HG02981 (cell line): ENCODE measurements at regions not wholly inside any gene's neighbourhood (a gene's known extent, or its start where the extent isn't known, plus 50 kb on each side); places are given as distances from the start of the nearest gene placed in this dataset.
"Not testable (repeated sequence)": the region's sequence is repeated elsewhere in the genome, so short reads cannot be mapped to it uniquely, and the experiment has no call there.

Experiments used
- ATAC-seq: cut with Tn5 transposase; IDR thresholded peaks from one replicate; pipeline ENCODE4 v1.9.1; 2021; ENCODE audit warnings: mild to moderate bottlenecking, moderate library complexity; ENCODE audit not compliant: unreplicated experiment

DNA sequence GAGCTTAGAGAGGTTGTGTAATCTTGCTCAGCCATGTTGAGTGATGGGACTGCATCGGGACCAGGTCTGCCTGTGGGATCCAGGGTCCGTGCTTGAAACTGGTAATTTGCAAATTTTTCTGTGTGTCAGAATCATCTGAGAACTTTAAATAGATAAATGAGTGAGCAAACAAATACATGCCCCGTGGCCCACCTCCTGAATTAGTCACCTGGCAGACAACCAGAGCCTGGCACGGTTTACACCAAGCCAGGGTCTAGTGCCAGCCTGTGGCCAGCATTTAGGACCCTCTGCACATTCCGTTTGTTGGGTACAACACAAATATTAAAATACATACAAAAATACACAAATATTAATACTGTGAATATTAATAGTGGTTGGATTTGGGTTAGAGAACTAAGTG lies 90.6 kb upstream of the STOX2 start:
- no peak for ATAC-seq

DNA sequence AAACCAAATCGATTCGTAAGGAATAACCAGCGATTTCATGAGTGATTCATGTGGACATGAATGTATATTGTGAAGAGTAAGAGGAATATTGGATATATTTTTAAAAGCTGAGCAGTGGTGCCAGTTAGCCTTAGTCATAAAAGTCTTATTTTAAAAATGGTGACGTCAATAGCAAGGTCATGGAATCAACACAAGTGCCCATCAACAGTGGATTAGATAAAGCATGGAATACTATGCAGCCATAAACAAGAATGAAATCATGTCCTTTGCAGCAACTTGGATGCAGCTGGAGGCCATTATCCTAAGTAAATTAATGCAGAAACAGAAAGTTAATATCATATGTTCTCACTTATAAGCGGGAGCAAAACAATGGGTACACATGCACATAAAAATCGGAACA lies 89.0 kb upstream of the STOX2 start:
- ATAC-seq: no peak

DNA sequence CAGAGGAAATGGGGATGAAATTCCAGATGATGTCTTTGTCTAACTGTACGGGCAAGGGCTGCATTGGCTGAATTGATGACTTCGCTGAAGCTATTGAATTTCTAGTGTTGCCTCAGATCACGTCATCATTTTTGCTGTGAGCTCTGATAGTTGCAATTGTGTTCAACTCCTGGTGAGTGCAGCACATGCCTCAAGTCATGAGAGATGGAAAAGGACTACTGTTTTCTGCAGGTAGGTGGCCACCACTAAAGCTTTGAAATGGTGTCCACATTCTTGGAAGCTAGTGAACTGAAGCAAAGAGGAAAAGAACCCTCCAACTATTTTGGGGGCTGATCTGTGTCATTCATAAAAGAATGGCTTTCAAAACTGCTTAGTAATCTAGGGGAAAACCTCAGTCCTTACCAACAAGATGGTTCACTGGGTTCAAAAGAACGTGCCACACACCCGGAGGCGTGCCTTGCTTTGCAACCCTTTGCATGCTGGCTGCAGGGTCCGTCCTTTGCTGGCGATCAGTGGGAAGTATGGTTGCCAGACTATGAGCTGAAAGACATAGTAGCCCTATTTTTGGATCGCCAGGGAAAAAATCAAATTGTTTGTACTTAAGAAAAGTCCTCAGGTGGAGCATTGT lies 88.1 kb upstream of the STOX2 start:
- no peak for ATAC-seq

DNA sequence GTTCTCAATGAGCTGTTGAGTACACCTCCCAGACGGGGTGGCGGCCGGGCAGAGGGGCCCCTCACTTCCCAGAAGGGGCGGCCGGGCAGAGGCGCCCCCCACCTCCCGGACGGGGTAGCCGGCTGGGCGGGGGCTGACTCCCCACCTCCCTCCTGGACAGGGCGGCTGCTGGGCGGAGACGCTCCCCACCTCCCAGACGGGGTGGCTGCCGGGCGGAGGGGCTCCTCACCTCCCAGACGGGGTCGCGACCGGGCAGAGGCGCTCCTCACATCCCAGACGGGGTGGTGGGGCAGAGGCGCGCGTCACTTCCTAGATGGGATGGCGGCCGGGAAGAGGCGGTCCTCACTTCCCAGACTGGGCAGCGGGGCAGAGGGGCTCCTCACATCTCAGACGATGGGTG lies 86.5 kb upstream of the STOX2 start:
- ATAC-seq: not testable (repeated sequence)

DNA sequence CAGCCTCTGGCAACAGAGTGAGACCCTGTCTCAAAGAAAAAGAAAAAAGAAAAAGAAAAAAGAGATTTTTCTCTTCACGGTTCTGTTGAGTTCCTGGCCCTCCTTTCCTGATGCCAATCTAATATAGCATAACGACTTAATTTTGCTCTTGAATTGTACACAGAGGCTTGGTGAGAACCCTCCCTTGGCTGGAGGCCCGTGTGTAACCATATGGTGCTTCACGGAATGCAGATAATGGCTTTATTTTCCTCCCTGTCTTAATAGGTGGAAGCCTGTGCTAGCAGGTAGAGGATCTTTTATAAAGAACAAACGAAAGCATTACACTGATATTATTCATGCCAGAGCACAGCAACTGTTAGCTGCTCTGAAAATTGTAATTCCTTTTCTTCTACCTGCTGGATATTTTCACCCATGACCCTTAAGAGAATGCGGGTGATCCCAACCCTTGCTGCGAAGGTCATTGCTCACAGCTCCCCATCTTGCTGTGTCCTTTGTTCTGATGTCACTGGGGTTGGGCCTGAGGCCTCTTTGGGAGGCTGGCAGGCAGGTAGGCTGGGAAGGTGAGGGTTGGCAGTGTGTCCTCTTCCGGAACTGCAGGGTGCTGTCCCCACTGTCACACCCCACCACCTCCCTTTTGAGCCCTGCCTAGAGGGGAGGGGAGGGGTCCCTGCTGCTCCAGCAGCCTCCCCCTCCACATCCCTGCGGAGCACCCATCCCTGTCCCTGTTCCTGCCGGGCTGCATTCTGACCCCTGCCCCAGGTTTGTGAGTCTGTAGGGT lies 83.8 kb upstream of the STOX2 start:
- ATAC-seq: no peak

DNA sequence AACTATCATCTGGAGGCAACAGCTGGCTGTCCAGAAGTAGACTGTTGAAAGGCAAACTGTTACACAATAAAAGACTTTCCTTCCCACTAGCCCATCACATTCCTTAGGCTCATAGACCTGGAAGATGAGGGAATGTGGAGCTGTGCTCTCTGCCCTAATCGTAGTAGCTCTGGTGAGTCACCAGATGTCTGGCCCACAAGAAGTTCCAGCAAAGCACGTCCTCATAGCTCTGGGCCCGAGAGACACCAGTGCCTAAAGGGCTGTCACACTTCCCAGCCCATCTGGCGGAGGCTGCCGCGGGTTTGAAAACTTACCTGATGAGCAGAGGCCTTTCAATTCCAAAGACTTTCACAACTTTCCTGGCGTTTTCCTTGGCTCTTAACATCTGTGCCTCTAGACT lies 81.7 kb upstream of the STOX2 start:
- ATAC-seq: no peak

DNA sequence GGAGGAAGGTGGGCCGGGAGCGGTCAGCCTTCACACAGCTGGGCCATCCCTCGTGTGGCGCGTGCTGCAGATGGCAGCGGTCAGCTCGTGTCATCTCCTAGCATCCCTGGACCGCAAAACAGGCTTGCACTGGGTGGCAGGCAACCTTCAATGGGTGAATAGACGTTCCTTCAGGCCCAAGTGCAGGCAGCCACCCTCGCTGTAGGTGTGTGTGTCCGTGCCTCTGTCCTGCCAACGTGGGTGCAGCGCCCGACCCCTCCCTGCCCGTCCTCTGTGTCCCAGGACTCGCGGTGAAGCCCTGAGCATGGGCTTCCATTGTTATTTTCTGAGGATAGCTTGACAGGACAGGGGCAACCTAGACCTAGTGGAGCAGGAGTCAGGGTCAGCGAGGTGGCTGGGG lies 79.8 kb upstream of the STOX2 start:
- no peak for ATAC-seq

DNA sequence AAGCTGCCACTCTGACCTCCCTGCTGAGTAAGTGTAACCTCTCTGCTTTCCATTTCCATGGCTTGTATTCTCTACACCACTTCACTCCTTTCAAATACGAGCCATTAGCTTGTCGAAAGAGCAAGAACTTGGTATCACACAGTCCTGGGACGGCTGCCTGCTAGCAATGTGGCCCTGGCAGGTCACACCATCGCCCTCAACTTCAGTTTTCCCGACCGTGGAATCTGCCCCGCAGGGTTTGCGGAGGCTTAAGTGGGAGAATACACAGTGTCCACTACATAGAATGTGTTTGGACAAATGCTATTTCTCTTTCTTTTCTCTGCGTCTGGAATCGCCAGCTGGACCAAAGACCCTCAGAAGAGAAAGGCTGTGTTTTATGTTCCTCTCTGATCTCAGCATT lies 78.6 kb upstream of the STOX2 start:
- no peak for ATAC-seq

DNA sequence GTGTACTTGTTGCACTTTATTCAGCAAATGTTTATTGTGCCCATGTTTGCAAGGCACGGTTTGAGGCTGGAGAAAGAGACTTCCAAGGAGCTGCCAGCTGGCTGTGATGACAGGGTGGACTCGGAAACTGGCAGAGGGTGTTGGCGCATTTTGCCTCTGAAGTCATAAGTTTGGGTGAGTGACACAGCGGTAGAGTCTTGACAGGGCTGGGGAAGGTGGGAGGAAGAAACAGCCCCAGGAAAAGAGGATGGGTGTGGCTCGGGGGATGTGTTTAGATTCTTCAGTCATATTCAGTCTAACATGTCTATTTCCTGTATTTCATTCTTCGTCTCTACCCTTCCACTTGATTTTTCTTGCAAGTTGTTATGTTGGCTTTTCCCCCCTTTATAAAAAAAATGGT lies 77.0 kb upstream of the STOX2 start:
- ATAC-seq: no peak

DNA sequence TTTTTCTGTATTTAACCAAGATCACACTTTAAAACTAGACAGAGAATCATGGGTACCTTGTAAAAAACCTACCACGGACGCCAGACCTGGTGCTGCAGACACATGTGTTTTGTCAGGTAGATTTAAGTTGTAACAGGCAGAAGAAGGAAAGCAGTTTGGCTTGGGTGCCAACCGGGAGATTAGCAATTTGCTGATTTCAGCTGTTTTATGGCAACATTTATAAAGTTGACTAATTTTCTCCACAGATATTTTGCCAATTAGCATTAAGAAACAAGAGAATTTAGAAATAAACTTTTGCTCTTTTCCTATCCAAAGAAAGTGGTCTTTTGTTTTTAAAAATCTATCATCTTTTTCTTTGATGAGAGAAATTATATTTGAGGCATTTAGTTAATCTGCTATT lies 76.3 kb upstream of the STOX2 start:
- no peak for ATAC-seq

DNA sequence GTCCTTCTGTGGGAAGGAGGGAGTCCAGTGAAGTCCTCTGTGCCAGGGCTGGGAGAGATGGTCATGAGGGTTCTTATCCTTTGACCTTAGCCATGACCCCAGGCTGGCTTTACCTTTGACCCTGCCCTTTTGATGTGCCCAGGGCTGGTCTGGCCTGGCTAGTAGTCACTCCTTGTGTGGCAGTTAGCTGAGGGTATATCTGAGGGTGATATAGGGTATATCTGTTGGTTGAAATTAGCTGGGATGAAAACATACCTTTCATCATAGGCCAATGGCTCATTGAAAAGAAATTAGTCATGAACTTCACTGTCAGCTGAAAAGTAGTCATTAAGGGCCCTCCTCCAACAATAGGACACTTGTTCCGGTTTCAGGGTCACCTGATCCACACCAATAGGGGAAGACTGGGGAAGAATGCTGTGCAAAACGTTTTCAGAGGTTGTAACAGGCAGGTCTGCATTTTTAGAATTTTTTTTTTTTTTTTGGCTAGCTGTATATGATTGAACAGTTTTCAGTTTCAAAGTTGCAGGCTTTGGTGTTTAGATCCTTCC lies 74.6 kb upstream of the STOX2 start:
- no peak for ATAC-seq

DNA sequence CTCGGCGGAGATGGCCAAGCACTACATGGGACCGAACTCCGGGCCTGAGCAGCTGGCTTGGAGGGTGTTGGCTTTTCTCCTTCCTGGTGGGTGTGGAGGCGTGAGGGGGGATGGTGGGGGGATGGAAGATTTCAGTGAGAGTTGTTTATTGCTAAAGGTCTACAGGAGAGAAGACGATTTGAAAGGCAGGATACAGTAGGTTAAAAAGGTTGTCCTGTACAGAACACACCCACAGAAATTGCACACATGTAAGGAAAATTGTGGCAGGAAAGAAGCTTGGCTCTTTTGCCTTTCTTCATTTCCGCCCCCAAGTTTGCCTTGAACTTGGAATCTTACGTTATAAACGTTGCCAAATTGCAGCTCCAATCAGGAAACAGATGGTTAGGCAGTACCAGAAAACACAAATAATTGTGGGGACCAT lies 74.1 kb upstream of the STOX2 start:
- ATAC-seq: no peak

DNA sequence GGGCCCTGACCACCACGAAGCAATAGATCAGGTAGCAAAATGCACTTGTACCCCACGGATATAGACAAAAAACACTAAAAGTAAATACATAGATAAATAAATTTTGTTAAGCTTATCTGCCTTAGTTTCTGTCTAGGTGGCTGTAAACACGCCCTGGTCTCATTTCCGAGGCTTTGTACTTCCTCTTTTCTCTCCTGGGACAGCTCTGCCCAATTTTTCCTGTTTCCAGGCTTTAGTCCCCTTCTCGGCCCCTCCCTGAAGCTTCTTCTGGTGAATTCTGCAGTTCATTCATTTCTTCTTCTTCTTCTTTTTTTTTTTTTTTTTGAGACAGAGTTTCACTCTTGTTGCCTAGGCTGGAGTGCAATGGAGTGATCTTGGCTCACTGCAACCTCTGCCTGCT lies 73.4 kb upstream of the STOX2 start:
- no peak for ATAC-seq

DNA sequence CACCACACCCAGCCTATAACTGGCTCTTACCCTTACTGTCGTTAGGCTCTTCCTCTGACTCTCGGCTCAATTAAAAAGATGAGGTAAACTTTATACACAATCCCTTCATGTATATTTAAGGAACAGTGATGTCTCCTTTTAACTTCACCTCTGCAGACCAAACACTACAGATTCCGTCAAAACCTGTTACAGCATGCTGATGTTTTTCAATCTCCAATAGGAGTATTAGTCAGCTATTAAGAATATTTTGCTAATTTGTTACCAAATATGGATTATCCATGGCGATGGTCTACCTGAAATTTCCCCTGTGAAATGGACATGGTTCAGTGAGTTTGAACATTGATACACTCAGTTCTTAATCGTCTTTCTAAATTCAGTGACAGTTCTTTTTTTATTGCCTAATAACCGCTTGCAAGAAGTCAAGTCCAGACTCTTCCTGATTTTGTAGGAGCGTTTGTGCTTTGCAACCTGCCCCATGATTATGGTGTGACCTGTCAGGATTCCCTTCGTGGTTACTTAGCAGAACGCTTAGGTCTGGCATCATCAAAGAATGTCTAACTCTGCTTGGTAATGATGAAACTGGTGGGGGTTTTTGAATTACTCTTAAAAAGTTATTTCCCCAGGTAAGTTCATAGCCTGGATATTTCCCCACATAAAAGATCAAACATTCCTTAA lies 72.2 kb upstream of the STOX2 start:
- no peak for ATAC-seq

DNA sequence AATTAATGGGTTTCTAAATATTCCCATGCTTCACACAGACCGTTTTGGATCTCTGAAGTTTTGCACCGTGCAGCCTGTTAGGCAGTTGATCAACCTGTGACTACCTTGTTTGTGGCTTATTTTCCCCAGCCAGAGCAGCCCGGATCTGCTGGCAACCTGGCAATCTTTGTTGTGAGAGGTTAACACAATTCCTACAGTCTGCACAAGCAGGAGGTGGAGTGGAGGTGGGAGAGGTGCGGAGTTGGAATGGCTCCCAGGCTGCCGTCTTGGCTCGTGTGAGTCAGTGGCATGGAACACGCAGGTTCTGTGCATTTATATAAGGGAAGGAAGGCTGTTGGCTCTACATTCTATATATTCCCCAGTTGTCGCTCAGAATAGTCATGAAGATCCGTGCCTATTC lies 70.9 kb upstream of the STOX2 start:
- no peak for ATAC-seq

DNA sequence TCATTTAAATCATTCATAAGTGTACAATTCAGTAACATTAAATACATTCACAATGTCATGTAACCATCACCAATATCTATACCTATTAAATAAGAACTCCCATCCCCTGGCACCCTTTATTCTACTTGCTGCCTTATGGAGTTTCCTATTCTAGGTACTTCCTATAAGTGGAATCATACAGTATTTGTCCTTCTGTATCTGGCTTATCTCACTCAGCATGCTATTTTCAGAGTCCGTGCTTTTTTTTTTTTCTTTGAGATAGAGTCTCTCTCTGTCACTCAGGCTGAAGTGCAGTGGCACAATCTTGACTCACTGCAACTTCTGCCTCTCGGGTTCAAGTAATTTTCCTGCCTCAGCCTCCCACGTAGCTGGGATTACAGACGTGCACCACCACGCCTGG lies 67.9 kb upstream of the STOX2 start:
- ATAC-seq: no peak

DNA sequence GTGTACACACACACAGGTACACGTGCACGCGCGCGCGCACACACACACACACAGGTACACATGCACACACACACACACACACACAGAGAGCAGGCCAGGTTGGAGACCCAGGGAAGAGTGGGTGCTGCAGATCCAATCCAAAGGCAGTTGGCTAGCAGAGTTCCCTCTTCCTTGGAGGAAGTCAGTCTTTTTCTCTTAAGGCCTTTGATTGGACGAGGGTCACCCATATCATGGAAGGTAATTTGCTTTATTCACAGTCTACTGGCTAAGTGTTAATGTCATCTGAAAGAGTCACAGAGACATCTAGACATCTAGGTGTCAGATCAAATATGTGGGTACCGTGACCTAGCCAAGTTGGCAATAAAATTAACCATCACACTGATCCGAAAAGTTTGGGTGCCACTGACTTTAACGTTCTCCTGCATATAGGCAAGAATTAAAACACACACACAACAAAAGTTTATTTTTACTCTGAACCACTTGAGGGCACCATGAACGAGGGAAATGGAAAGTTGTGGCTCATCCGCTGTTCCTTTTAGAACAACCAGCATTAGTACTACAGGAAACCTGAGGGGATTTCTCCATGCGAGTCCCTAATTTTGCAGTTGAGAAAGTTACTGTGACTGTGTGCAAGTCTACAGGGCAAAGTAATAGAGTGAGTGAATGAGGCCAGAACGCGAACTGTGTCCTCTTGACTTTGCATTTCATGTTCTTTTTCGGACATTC lies 66.0 kb upstream of the STOX2 start:
- no peak for ATAC-seq

DNA sequence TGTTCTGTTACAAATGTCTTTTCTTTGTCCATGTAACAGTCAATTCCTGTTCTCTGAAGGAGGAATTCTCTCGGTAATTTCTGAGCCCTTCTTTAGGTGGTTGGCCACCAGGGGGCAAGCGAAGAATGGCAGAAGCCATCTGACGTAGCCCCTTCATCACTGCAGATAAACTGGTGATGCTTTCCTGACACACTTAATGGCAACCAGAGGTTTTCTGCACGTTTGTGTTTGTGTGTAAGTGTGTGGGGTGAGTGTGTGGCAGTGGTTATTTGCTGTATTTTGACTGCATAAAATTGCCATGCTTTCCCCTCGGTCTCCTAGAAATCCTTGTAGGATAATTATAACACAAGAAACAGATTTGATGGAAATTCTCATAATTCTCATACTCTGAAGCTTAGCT lies 64.8 kb upstream of the STOX2 start:
- peak; percentile 79 for ATAC-seq

DNA sequence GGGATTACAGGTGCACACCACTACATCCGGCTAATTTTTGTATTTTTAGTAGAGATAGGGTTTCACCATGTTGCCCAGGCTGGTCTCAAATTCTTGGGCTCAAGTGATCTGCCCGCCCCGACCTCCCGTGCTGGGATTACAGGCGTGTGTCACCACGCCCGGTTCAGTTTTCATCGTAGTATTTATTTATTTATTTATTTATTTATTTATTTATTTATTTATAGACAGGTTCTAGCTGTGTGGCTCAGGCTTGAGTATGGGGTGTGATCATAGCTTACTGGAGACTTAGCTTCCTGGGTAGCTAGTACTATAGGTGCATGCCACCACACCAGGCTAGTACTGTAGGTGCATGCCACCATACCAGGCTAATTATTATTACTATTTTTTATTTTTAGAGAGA lies 64.1 kb upstream of the STOX2 start:
- no peak for ATAC-seq

DNA sequence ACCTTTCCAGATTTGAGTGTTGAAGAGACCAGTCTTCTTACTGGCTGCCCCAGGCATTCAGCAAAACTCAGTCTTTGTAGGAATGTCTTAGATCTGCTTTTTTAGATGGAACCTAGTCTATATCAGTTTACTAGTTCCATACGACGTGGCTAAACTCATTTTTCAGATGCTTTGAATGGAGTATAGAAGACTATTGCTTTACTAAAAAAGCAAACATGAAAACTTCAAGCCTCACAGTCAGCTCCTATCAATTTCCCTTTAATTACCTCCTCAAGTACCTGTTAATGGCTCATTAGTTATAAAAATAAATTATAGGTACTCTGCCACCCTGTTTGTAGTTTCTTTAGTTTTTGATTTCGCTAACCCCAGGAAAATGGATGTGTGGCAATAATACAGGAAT lies 63.0 kb upstream of the STOX2 start:
- no peak for ATAC-seq

DNA sequence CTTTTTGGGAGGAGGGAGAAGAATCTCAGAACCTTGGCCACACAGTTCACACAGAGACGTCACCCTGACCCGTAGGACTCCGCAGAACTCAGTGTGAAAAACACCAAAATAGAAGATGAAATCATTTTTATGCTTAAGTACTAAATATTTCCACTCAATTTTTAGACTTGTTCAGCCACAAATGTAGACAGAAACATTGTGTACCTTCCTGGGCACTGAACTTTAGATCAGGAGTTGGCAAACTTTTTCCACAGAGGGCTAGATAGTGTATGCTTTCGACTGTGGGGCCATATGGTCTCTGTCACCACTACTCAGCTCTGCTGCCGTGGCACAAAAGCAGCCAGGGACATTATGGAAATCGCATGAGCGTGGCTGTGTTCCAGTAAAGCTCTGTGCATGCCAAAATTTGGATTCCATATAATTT lies 61.8 kb upstream of the STOX2 start:
- ATAC-seq: no peak
